Breast epithelium (tissue), 4 donors: ENCODE measurements at regions not wholly inside any gene's neighbourhood (a gene's known extent, or its start where the extent isn't known, plus 50 kb on each side); places are given as distances from the start of the nearest gene placed in this dataset.

Experiments used
- DNase-seq, 2 donors: peaks; one replicate each; pipeline ENCODE4 v3.0.0-alpha.2; 2019; ENCODE audit warnings: low spot score in 2 of 2
- H3K27ac ChIP-seq, 2 donors: fragments of 200-600 bp; sonication (generic) in 1 of 2; one replicate each; pipeline ENCODE4 v1.5.1; 2016 to 2019; ENCODE audit warnings: mild to moderate bottlenecking in 1 of 2
- H3K27me3 ChIP-seq, 2 donors: fragments of 200-600 bp; sonication (generic) in 1 of 2; one replicate each; pipeline versions ENCODE4 v1.5.1 to v1.6.0; 2017 to 2019; ENCODE audit warnings: control low read depth in 1 of 2, mild to moderate bottlenecking in 1 of 2
- H3K36me3 ChIP-seq: fragments of 200-600 bp; one replicate; pipeline ENCODE4 v1.5.1; 2019
- H3K4me1 ChIP-seq, 2 donors: fragments of 200-600 bp; sonication (generic); one replicate each; pipeline ENCODE4 v1.5.1; 2016 to 2019; ENCODE audit warnings: control low read depth in 1 of 2
- H3K4me3 ChIP-seq, 3 donors: fragments of 200-600 bp; sonication (generic); 1 replicate in 2 of 3; 2 replicates in 1 of 3; pipeline ENCODE4 v1.5.1; 2016 to 2019; ENCODE audit warnings: mild to moderate bottlenecking in 3 of 3, moderate library complexity in 2 of 3
- H3K9me3 ChIP-seq, 2 donors: fragments of 200-600 bp; sonication (generic) in 1 of 2; one replicate each; pipeline ENCODE4 v1.5.1; 2016 to 2019; ENCODE audit warnings: control low read depth in 1 of 2
- POLR2A ChIP-seq: fragments of 450-650 bp; IDR thresholded peaks from one replicate; pipeline ENCODE4 v1.6.1; 2016; ENCODE audit warnings: antibody characterized with exemption, mild to moderate bottlenecking, moderate library complexity
- POLR2AphosphoS5 ChIP-seq, 3 donors: sonication (generic); formaldehyde crosslinking; IDR thresholded peaks; one replicate each; pipeline ENCODE4 v1.6.1; 2017; ENCODE audit warnings: antibody characterized with exemption in 3 of 3
- intact Hi-C: fragments of 100-400 bp; cut with DNase I; formaldehyde crosslinking; loops from one replicate; pipeline ENCODE4 v1.15.1; 2023; ENCODE audit warnings: low total_unique reads
- TF ChIP-seq, protein P1 (sequence below), 3 donors: fragments of 450-650 bp; IDR thresholded peaks; one replicate each; pipeline ENCODE4 v1.5.1; 2016 to 2017; ENCODE audit warnings: antibody characterized with exemption in 3 of 3, mild to moderate bottlenecking in 3 of 3, moderate library complexity in 3 of 3

DNA sequence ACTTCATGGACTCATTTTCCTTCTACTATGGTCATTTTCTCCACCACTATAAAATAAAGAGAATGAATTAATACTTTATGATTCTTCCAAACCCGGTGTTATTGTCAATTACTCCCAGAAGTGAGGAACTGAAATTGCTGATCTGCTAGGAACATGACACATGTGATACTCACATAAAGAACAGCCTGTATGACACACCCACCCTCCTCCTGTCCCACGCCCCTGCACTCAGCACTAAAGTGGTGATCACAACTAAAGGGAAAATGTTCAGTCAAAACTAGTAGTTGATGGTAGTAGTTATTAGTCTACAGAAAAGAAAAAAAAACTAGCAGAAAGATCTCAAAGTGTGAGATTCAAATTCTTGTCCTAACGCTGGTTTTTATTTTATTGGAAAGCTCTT, 1508.3 kb downstream of the RAPGEF2 start:
- TF ChIP-seq POLR2AphosphoS5 (IDR thresholded peaks at IDR 0.05) (no peak), POLR2A (no peak)
- TF ChIP-seq, protein P1, sequence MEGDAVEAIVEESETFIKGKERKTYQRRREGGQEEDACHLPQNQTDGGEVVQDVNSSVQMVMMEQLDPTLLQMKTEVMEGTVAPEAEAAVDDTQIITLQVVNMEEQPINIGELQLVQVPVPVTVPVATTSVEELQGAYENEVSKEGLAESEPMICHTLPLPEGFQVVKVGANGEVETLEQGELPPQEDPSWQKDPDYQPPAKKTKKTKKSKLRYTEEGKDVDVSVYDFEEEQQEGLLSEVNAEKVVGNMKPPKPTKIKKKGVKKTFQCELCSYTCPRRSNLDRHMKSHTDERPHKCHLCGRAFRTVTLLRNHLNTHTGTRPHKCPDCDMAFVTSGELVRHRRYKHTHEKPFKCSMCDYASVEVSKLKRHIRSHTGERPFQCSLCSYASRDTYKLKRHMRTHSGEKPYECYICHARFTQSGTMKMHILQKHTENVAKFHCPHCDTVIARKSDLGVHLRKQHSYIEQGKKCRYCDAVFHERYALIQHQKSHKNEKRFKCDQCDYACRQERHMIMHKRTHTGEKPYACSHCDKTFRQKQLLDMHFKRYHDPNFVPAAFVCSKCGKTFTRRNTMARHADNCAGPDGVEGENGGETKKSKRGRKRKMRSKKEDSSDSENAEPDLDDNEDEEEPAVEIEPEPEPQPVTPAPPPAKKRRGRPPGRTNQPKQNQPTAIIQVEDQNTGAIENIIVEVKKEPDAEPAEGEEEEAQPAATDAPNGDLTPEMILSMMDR (IDR thresholded peaks at IDR 0.05), result no peak
- no peaks in the 10 kb centered on the region for H3K36me3 ChIP-seq
- H3K4me1 ChIP-seq, result no peaks in the 10 kb centered on the region
- no peak overlapping the region for H3K4me3 ChIP-seq
- intact Hi-C loops, result no loop called here
- H3K9me3 ChIP-seq, result no peaks in the 10 kb centered on the region
- H3K27me3 ChIP-seq, result no peaks in the 10 kb centered on the region
- no peak overlapping the region for H3K27ac ChIP-seq
- no peak for DNase-seq

DNA sequence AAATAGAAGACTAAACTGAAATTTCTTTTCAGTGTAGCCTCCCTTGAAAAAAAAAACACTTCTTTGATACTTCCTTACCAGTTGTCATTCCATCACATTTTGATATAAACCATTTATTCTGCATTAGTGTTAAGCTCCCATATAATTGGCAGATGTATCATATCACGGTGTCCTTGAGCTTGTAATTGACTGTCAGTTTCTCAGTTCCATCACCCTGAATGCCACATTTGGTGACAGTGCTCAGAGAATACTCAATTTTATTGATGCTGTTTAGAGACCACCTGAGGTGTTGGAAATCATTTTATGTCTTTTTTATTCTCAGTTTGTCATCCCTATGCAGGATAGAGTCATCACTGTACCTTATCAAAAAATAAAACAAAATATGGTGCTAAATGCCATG, 1528.2 kb downstream of the RAPGEF2 start:
- no peak overlapping the region for H3K27ac ChIP-seq
- no peaks in the 10 kb centered on the region for H3K4me1 ChIP-seq
- H3K4me3 ChIP-seq, result no peak overlapping the region
- peaks cover 0 to 26% of the 10 kb centered on the region in 2 donors for H3K9me3 ChIP-seq
- intact Hi-C loops, result no loop called here
- no peak for TF ChIP-seq POLR2AphosphoS5 (IDR thresholded peaks at IDR 0.05)
- TF ChIP-seq, protein P1 (IDR thresholded peaks at IDR 0.05), result no peak
- TF ChIP-seq POLR2A, result no peak
- H3K27me3 ChIP-seq, result no peaks in the 10 kb centered on the region
- DNase-seq, result no peak
- H3K36me3 ChIP-seq, result no peaks in the 10 kb centered on the region

DNA sequence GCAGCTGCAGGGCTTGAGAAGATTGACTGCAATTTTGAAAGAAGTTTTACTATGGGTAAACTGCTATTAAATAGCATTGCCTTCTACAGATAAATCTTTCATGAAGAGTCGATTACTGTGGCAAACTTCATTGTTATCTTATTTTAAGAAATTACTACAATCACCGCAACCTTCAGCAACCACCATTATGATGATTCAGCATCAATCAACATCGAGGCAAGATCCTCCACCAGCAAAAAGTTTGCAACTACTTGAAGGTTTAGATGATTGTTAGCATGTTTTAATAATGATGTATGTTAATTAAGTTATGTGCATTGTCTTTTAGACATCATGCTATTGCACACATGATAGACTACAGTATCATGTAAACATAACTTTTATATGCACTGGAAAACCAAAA, 1511.0 kb downstream of the FSTL5 start:
- Histone ChIP-seq H3K27ac (no peak overlapping the region), H3K36me3 (no peaks in the 10 kb centered on the region), H3K9me3 (peaks cover 0 to 5% of the 10 kb centered on the region in 2 donors), H3K27me3 (no peaks in the 10 kb centered on the region), H3K4me1 (no peaks in the 10 kb centered on the region), H3K4me3 (no peak overlapping the region)
- intact Hi-C loops, result no loop called here
- no peak for DNase-seq
- no peak for TF ChIP-seq POLR2A
- TF ChIP-seq POLR2AphosphoS5 (IDR thresholded peaks at IDR 0.05), result no peak
- TF ChIP-seq, protein P1 (IDR thresholded peaks at IDR 0.05), result no peak

DNA sequence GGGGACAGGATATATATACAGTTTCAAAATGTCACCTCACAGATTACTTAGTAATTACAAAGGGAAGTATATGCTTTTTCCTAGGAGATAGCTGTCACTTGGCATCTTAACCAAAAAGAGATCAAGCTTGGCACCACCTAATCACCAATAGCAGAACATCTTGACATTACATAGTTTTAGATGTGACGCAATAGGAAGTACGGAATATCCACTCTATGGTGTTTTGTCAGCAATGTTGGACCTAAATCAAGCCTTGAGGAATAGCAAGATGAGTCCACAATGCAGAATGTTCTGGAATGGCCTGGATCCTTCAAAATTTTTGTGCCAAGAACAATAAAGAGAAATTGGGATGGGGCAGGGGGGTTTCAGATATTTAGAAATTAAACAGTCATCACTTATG, 1488.2 kb downstream of the FSTL5 start:
- no peak overlapping the region for H3K4me3 ChIP-seq
- no peaks in the 10 kb centered on the region for H3K27me3 ChIP-seq
- H3K9me3 ChIP-seq, result no peaks in the 10 kb centered on the region
- no peak overlapping the region for H3K27ac ChIP-seq
- no peak for DNase-seq
- intact Hi-C loops, result no loop called here
- TF ChIP-seq, protein P1 (IDR thresholded peaks at IDR 0.05), result no peak
- no peak for TF ChIP-seq POLR2AphosphoS5 (IDR thresholded peaks at IDR 0.05)
- no peak for TF ChIP-seq POLR2A
- H3K4me1 ChIP-seq, result no peaks in the 10 kb centered on the region
- no peaks in the 10 kb centered on the region for H3K36me3 ChIP-seq

DNA sequence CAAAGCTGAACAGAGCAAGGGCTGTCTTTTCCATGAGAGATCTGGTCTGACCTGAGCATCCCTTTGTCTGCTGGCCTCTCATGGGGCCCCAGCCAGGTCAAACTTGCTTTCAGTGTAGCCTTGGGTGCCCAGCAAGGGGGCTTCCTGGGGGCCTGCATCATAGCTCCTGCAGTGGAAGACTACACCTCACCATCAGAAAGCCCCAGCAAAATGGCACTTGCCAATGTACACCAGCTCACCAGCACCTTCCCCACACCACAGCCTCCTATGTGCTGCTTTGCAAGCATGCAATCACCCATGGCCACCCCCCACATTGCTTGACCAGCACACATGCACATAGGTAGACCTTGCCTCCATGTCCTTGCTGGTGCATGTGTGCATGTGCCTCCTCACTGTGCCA, 1478.1 kb downstream of the FSTL5 start:
- H3K9me3 ChIP-seq, result peaks cover 0 to 5% of the 10 kb centered on the region in 2 donors
- H3K4me1 ChIP-seq, result no peaks in the 10 kb centered on the region
- intact Hi-C loops, result no loop called here
- no peak overlapping the region for H3K4me3 ChIP-seq
- no peaks in the 10 kb centered on the region for H3K27me3 ChIP-seq
- no peak for DNase-seq
- TF ChIP-seq POLR2A (no peak), POLR2AphosphoS5 (IDR thresholded peaks at IDR 0.05) (no peak)
- TF ChIP-seq, protein P1 (IDR thresholded peaks at IDR 0.05), result no peak
- H3K27ac ChIP-seq, result no peak overlapping the region
- H3K36me3 ChIP-seq, result no peaks in the 10 kb centered on the region
